RWPE1 (cell line): ENCODE measurements at regions not wholly inside any gene's neighbourhood (a gene's known extent, or its start where the extent isn't known, plus 50 kb on each side); places are given as distances from the start of the nearest gene placed in this dataset.

Source experiments
- CTCF ChIA-PET: fragments of 350-600 bp; sonication (Branson Sonifier 250); formaldehyde crosslinking; extraction: SDS; loops from one replicate; lab custom pipeline; 2021; lab: Yijun Ruan, JAX
- POLR2A ChIA-PET: fragments of 400-600 bp; formaldehyde crosslinking; extraction: SDS; loops from one replicate; lab custom pipeline; 2020; ENCODE audit warnings: antibody characterized with exemption; ENCODE audit not compliant: low non-redundant PET; lab: Yijun Ruan, JAX
- DNase-seq: peaks from one replicate; pipeline ENCODE4 v3.0.0; 2012; ENCODE audit warnings: low spot score
- H3K27ac ChIP-seq: fragments of 450-650 bp; 2 replicates; pipeline ENCODE4 v1.5.1; 2017
- TF ChIP-seq, protein P1 (sequence below): fragments of 450-650 bp; conservative IDR thresholded peaks from 2 replicates; pipeline ENCODE4 v1.5.1; 2017; ENCODE audit warnings: low read depth, mild to moderate bottlenecking

DNA sequence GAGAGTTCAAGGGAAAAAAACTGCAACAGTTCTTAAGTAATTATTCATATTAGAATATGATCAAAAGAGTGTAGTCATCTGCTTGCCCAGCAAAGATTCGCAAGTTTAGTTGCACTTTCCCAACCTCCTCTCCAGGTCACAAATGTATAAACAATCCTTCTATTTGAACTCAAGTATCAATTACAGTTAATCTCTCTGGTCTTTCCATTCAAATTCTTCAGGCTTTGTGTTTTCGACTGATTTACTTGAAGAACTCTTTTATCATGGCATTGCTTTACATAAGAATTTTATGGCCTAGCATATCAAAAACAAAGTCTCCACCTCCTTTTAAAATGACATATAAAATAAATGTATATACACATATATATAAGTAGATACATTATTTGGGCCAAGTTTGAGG is 1009.6 kb upstream of the DIAPH2 start:
- ChIA-PET POLR2A (no interaction called here), CTCF (no interaction called here)
- no peak for DNase-seq
- no peak overlapping the region for H3K27ac ChIP-seq
- TF ChIP-seq, protein P1, sequence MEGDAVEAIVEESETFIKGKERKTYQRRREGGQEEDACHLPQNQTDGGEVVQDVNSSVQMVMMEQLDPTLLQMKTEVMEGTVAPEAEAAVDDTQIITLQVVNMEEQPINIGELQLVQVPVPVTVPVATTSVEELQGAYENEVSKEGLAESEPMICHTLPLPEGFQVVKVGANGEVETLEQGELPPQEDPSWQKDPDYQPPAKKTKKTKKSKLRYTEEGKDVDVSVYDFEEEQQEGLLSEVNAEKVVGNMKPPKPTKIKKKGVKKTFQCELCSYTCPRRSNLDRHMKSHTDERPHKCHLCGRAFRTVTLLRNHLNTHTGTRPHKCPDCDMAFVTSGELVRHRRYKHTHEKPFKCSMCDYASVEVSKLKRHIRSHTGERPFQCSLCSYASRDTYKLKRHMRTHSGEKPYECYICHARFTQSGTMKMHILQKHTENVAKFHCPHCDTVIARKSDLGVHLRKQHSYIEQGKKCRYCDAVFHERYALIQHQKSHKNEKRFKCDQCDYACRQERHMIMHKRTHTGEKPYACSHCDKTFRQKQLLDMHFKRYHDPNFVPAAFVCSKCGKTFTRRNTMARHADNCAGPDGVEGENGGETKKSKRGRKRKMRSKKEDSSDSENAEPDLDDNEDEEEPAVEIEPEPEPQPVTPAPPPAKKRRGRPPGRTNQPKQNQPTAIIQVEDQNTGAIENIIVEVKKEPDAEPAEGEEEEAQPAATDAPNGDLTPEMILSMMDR, result no peak

DNA sequence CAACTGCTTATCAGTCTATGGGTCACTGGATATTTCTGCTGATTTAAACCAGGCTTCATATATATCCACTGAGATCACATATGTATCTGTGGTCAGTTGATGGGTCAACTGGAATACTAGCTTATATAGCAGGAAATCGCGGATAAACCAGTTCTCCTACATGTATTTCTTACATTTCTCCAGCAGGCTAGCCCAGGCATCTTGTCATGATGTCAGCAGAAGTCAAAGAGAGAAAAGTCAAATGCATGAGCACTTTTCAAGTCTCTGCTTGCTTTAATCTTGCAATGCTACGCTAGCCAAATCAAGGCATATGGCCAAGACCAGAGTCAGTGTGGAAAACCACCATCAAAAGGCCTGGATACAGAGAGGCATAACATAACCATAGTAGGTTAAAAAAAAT is 1008.8 kb upstream of the DIAPH2 start:
- ChIA-PET CTCF (no interaction called here), POLR2A (no interaction called here)
- TF ChIP-seq, protein P1, result no peak
- H3K27ac ChIP-seq, result no peak overlapping the region
- DNase-seq, result no peak

GRCh38 chrX:95678679-95679078 is 1006.0 kb upstream of the DIAPH2 start:
- POLR2A ChIA-PET, result interaction anchor here (0.5 kb wide), 1 partner anchor 1637 kb away, joined by 3 read pairs; no protein-coding TSS in a partner anchor
- CTCF ChIA-PET, result no interaction called here
- DNase-seq, result no peak
- TF ChIP-seq, protein P1, result no peak
- H3K27ac ChIP-seq, result no peak overlapping the region

- ChIA-PET CTCF (no interaction called here), POLR2A (no interaction called here)
- H3K27ac ChIP-seq, result no peak overlapping the region
- no peak for DNase-seq
- TF ChIP-seq, protein P1, result no peak
These were observed 991.3 kb upstream of the DIAPH2 start for GRCh38 chrX:95693365-95693764.

GRCh38 chrX:95703696-95704095 is 980.9 kb upstream of the DIAPH2 start:
- CTCF ChIA-PET, result no interaction called here
- TF ChIP-seq, protein P1, result no peak
- DNase-seq, result no peak
- POLR2A ChIA-PET, result no interaction called here
- no peak overlapping the region for H3K27ac ChIP-seq

- TF ChIP-seq, protein P1, result no peak
- ChIA-PET CTCF (no interaction called here), POLR2A (no interaction called here)
- DNase-seq, result no peak
- H3K27ac ChIP-seq, result no peak overlapping the region
These were observed 967.8 kb upstream of the DIAPH2 start for GRCh38 chrX:95716841-95717240.

- ChIA-PET POLR2A (no interaction called here), CTCF (no interaction called here)
- H3K27ac ChIP-seq, result no peak overlapping the region
- DNase-seq, result no peak
- TF ChIP-seq, protein P1, result no peak
These were observed 965.9 kb upstream of the DIAPH2 start for GRCh38 chrX:95718746-95719145.
